HepG2 (cell line): ENCODE measurements at regions not wholly inside any gene's neighbourhood (a gene's known extent, or its start where the extent isn't known, plus 50 kb on each side); places are given as distances from the start of the nearest gene placed in this dataset.

Experiments used
- ATAC-seq: fragments of 200-7000 bp; cut with Tn5 transposase; 3 replicates; pipeline ENCODE4 v1.9.1; 2020; ENCODE audit warnings: mild to moderate bottlenecking, moderate library complexity
- BruUV-seq: library from RNA; stranded (reverse); fragments of 400-500 nt; replicated peaks from 2 replicates; lab custom pipeline; 2021; lab: Mats Ljungman, UMichigan
- CTCF ChIA-PET: fragments of 300-600 bp; formaldehyde crosslinking; extraction: SDS; loops from one replicate; lab custom pipeline; 2021; ENCODE audit warnings: low total read pairs, inconsistent platforms, low intra/inter-chr PET ratio; lab: Yijun Ruan, JAX
- POLR2A ChIA-PET: fragments of 350-600 bp; sonication (Branson Sonifier 250); formaldehyde crosslinking; loops from one replicate; lab custom pipeline; 2020; ENCODE audit warnings: antibody characterized with exemption, inconsistent platforms; lab: Yijun Ruan, JAX
- DNase-seq: peaks from one replicate; pipeline ENCODE4 v3.0.0-alpha.2; 2015; ENCODE audit warnings: low spot score
- FAIRE-seq: peaks from 3 replicates; lab custom pipeline; 2011; peaks lifted over from hg19 to GRCh38; lab: Jason Lieb, UNC
- H2AFZ ChIP-seq: one replicate; pipeline ENCODE4 v1.6.1; 2011; ENCODE audit warnings: low read length, inconsistent platforms
- H3K27ac ChIP-seq: fragments of 300-600 bp; 3 replicates; pipeline ENCODE4 v1.8.0; 2011; ENCODE audit warnings: mixed run types, mild to moderate bottlenecking, mixed read lengths, low read length, inconsistent platforms; ENCODE audit not compliant: insufficient read depth; ENCODE audit errors: extremely low read length
- H3K27me3 ChIP-seq, 2 experiments: fragments of 200-600 bp in 1 of 2; 2 replicates in 1 of 2; 3 replicates in 1 of 2; pipeline versions ENCODE4 v1.6.0 to v1.8.0; 2011; ENCODE audit warnings: low read length in 2 of 2, mild to moderate bottlenecking in 2 of 2, moderate library complexity in 2 of 2, inconsistent platforms in 1 of 2; ENCODE audit not compliant: insufficient read depth in 2 of 2, control insufficient read depth in 1 of 2
- H3K36me3 ChIP-seq, 2 experiments: fragments of 200-600 bp in 1 of 2; replicated peaks in 1 of 2; 2 replicates in 1 of 2; 3 replicates in 1 of 2; pipeline versions ENCODE4 v1.5.1 to v1.8.0; 2011; ENCODE audit warnings: low read length in 2 of 2, inconsistent platforms in 1 of 2; ENCODE audit not compliant: insufficient read depth in 2 of 2, control insufficient read depth in 1 of 2
- H3K4me1 ChIP-seq: 2 replicates; pipeline ENCODE4 v1.5.1; 2012; ENCODE audit warnings: low read length, inconsistent platforms; ENCODE audit not compliant: insufficient read depth
- H3K4me2 ChIP-seq: 2 replicates; pipeline ENCODE4 v1.6.0; 2011; ENCODE audit warnings: low read depth, low read length, inconsistent platforms
- H3K4me3 ChIP-seq, 3 experiments: fragments of 200-600 bp in 1 of 3; sonication (generic), shearing (Covaris generic) in 1 of 3; replicated peaks in 1 of 3; 2 replicates each; pipeline ENCODE4 v1.5.1; 2011 to 2016; ENCODE audit warnings: low read length in 3 of 3, inconsistent platforms in 2 of 3, low read depth in 2 of 3, mild to moderate bottlenecking in 2 of 3, control low read depth in 1 of 3, mixed read lengths in 1 of 3; ENCODE audit not compliant: insufficient read depth in 1 of 3
- H3K79me2 ChIP-seq: one replicate; pipeline ENCODE4 v1.6.1; 2011; ENCODE audit warnings: low read length, inconsistent platforms; ENCODE audit not compliant: insufficient read depth
- H3K9ac ChIP-seq: 2 replicates; pipeline ENCODE4 v1.6.0; 2011; ENCODE audit warnings: mild to moderate bottlenecking, low read depth, low read length, inconsistent platforms; ENCODE audit not compliant: insufficient read depth
- H3K9me3 ChIP-seq: 2 replicates; pipeline ENCODE4 v1.5.1; 2012; ENCODE audit warnings: mild to moderate bottlenecking, low read length
- H4K20me1 ChIP-seq: 2 replicates; pipeline ENCODE4 v1.6.0; 2011; ENCODE audit warnings: inconsistent platforms, mild to moderate bottlenecking, low read length, moderate library complexity; ENCODE audit not compliant: insufficient read depth
- ARID2 ChIP-seq: sonication (generic); formaldehyde crosslinking; IDR thresholded peaks from 2 replicates; pipeline ENCODE4 v1.8.1; 2022; ENCODE audit warnings: mild to moderate bottlenecking, missing genetic modification reagents, borderline replicate concordance
- HNRNPK ChIP-seq: fragments of 200-400 bp; formaldehyde crosslinking; IDR thresholded peaks from 2 replicates; pipeline ENCODE4 v1.6.1; 2018; ENCODE audit warnings: low read length, low read depth, moderate library complexity, mild to moderate bottlenecking; ENCODE audit not compliant: poor library complexity, severe bottlenecking
- MATR3 ChIP-seq: sonication (generic); formaldehyde crosslinking; IDR thresholded peaks from 2 replicates; pipeline ENCODE4 v1.4.0; 2020; ENCODE audit warnings: missing genetic modification reagents
- MTF1 ChIP-seq: sonication (generic); formaldehyde crosslinking; IDR thresholded peaks from 2 replicates; pipeline ENCODE4 v1.5.0; 2020; ENCODE audit warnings: missing genetic modification reagents
- SAFB2 ChIP-seq: sonication (generic); formaldehyde crosslinking; IDR thresholded peaks from 2 replicates; pipeline ENCODE4 v1.5.1; 2020; ENCODE audit warnings: missing genetic modification reagents, low read depth, mild to moderate bottlenecking, borderline replicate concordance
- SIX4 ChIP-seq: sonication (generic); formaldehyde crosslinking; IDR thresholded peaks from 2 replicates; pipeline ENCODE4 v1.4.0; 2020; ENCODE audit warnings: missing genetic modification reagents
- SMAD9 ChIP-seq: sonication (generic); formaldehyde crosslinking; IDR thresholded peaks from 2 replicates; pipeline ENCODE4 v1.5.1; 2020; ENCODE audit warnings: mild to moderate bottlenecking, missing genetic modification reagents
- SRSF4 ChIP-seq: fragments of 200-400 bp; formaldehyde crosslinking; IDR thresholded peaks from one replicate; pipeline ENCODE4 v1.6.1; 2018; ENCODE audit warnings: mild to moderate bottlenecking, low read depth, low read length, moderate library complexity; ENCODE audit not compliant: poor library complexity, severe bottlenecking
- TBX2 ChIP-seq: sonication (generic); formaldehyde crosslinking; IDR thresholded peaks from 2 replicates; pipeline ENCODE4 v1.5.0; 2020; ENCODE audit warnings: missing genetic modification reagents, mild to moderate bottlenecking, borderline replicate concordance
- TOE1 ChIP-seq: sonication (generic); formaldehyde crosslinking; IDR thresholded peaks from 2 replicates; pipeline ENCODE4 v1.4.0; 2020; ENCODE audit warnings: mild to moderate bottlenecking, missing genetic modification reagents
- ZFY ChIP-seq: sonication (generic); formaldehyde crosslinking; IDR thresholded peaks from 2 replicates; pipeline ENCODE4 v1.4.0; 2020; ENCODE audit warnings: missing genetic modification reagents
- ZNF296 ChIP-seq: sonication (generic); formaldehyde crosslinking; conservative IDR thresholded peaks from 2 replicates; pipeline ENCODE4 v1.5.0; 2020; ENCODE audit warnings: mild to moderate bottlenecking, missing genetic modification reagents
- ZNF431 ChIP-seq: sonication (generic); formaldehyde crosslinking; IDR thresholded peaks from 2 replicates; pipeline ENCODE4 v1.9.0; 2022; ENCODE audit warnings: missing genetic modification reagents, low read depth, mild to moderate bottlenecking, borderline replicate concordance
- WGBS: methylation state at CpG from one replicate; pipeline ENCODE4 v1.1.6; 2017; ENCODE audit warnings: low lambda C conversion rate; 5-methylcytosine and 5-hydroxymethylcytosine counted together
- in situ Hi-C: cut with HindIII; loops from 2 replicates; pipeline ENCODE4 v1.10.0; 2017; ENCODE audit warnings: low pct_unique_long_range_greater_than_20kb; ENCODE audit not compliant: extremely low pct_ligation_motif_present
- intact Hi-C: fragments of 100-400 bp; cut with micrococcal nuclease; formaldehyde crosslinking; loops from one replicate; pipeline ENCODE4 v1.10.0; 2022; ENCODE audit not compliant: unreplicated experiment
- TF ChIP-seq, protein P1 (sequence below): fragments of 450-650 bp; IDR thresholded peaks from 2 replicates; pipeline ENCODE4 v1.6.1; 2016
- TF ChIP-seq, protein P2 (sequence below): sonication (generic); formaldehyde crosslinking; IDR thresholded peaks from 2 replicates; pipeline ENCODE4 v1.4.0; 2020; ENCODE audit warnings: missing genetic modification reagents
- TF ChIP-seq, protein P3 (sequence below): sonication (generic); formaldehyde crosslinking; IDR thresholded peaks from 2 replicates; pipeline ENCODE4 v1.4.0; 2020; ENCODE audit warnings: mild to moderate bottlenecking, low read depth, missing genetic modification reagents
- TF ChIP-seq, protein P4 (sequence below): sonication (generic); formaldehyde crosslinking; IDR thresholded peaks from 2 replicates; pipeline ENCODE4 v1.4.0; 2020; ENCODE audit warnings: missing genetic modification reagents

DNA sequence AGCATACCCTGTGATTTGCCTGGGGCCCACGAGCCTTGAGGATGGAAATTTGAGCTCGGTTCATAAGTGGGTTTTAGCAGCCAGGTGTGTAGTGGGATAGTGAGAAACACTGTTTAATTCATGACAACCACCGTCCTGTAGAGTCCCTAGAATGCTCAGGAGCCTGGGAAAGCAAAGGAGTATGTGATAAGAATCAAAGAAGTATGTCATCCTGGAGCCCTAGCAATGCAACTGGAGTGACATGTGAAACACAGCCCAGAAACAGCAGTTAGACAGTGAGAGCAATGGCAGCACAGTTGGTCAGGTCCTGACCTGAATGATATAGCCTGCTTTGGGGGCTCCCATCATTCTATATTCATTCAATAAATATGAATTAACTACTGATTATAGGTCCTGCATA, 161.2 kb upstream of the ECI2 start (continued):
- TF ChIP-seq, protein P1, sequence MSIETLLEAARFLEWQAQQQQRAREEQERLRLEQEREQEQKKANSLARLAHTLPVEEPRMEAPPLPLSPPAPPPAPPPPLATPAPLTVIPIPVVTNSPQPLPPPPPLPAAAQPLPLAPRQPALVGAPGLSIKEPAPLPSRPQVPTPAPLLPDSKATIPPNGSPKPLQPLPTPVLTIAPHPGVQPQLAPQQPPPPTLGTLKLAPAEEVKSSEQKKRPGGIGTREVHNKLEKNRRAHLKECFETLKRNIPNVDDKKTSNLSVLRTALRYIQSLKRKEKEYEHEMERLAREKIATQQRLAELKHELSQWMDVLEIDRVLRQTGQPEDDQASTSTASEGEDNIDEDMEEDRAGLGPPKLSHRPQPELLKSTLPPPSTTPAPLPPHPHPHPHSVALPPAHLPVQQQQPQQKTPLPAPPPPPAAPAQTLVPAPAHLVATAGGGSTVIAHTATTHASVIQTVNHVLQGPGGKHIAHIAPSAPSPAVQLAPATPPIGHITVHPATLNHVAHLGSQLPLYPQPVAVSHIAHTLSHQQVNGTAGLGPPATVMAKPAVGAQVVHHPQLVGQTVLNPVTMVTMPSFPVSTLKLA: no peak

DNA sequence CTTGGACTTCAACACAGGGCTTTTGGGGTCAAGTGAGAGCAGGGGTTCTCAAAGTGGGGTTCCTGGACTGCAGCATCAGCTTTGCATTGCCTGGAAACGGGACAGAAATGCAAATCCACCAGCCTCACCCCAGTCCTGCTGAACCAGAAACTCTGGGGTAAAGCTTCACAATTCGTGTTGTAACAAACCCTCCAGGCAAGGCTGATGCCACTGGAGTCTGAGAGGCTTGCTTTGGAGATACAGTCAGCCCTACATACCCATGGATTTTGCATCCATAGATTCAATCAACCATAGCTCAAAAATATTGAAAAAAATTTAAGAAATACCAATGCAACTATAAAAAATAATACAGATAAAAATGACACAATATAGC, 160.4 kb upstream of the ECI2 start:
- Histone ChIP-seq H2AFZ (no peak overlapping the region), H3K79me2 (no peaks in the 10 kb centered on the region), H4K20me1 (no peaks in the 10 kb centered on the region), H3K9me3 (no peaks in the 10 kb centered on the region), H3K27ac (no peak overlapping the region), H3K4me1 (no peaks in the 10 kb centered on the region), H3K9ac (no peak overlapping the region), H3K4me3 (no peak overlapping the region), H3K27me3 (peaks cover 4 to 48% of the 10 kb centered on the region in 2 experiments; a peak in 4 of 5 replicates), H3K4me2 (no peak overlapping the region), H3K36me3 (no peaks in the 10 kb centered on the region)
- intact Hi-C loops (no loop called here), in situ Hi-C loops (no loop called here)
- ChIA-PET CTCF (no interaction called here), POLR2A (no interaction called here)
- ATAC-seq (no peak), DNase-seq (no peak), FAIRE-seq (no peak)
- whole genome bisulfite sequencing: 0% methylated on average over 2 of the region's 2 CpGs
- no TSS peak for BruUV-seq
- TF ChIP-seq, protein P2, sequence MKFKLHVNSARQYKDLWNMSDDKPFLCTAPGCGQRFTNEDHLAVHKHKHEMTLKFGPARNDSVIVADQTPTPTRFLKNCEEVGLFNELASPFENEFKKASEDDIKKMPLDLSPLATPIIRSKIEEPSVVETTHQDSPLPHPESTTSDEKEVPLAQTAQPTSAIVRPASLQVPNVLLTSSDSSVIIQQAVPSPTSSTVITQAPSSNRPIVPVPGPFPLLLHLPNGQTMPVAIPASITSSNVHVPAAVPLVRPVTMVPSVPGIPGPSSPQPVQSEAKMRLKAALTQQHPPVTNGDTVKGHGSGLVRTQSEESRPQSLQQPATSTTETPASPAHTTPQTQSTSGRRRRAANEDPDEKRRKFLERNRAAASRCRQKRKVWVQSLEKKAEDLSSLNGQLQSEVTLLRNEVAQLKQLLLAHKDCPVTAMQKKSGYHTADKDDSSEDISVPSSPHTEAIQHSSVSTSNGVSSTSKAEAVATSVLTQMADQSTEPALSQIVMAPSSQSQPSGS (CRISPR knock-in tag): no peak
- TF ChIP-seq ZNF431 (CRISPR knock-in tag) (no peak), TOE1 (CRISPR knock-in tag) (no peak), ARID2 (CRISPR knock-in tag) (no peak), SIX4 (CRISPR knock-in tag) (no peak), MATR3 (CRISPR knock-in tag) (no peak), HNRNPK (no peak), ZFY (CRISPR knock-in tag) (no peak), ZNF296 (CRISPR knock-in tag) (no peak), SAFB2 (CRISPR knock-in tag) (no peak), SRSF4 (no peak), MTF1 (CRISPR knock-in tag) (no peak), SMAD9 (no peak), TBX2 (no peak)
- TF ChIP-seq, protein P3, sequence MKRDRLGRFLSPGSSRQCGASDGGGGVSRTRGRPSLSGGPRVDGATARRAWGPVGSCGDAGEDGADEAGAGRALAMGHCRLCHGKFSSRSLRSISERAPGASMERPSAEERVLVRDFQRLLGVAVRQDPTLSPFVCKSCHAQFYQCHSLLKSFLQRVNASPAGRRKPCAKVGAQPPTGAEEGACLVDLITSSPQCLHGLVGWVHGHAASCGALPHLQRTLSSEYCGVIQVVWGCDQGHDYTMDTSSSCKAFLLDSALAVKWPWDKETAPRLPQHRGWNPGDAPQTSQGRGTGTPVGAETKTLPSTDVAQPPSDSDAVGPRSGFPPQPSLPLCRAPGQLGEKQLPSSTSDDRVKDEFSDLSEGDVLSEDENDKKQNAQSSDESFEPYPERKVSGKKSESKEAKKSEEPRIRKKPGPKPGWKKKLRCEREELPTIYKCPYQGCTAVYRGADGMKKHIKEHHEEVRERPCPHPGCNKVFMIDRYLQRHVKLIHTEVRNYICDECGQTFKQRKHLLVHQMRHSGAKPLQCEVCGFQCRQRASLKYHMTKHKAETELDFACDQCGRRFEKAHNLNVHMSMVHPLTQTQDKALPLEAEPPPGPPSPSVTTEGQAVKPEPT (CRISPR knock-in tag): no peak
- TF ChIP-seq, protein P4, sequence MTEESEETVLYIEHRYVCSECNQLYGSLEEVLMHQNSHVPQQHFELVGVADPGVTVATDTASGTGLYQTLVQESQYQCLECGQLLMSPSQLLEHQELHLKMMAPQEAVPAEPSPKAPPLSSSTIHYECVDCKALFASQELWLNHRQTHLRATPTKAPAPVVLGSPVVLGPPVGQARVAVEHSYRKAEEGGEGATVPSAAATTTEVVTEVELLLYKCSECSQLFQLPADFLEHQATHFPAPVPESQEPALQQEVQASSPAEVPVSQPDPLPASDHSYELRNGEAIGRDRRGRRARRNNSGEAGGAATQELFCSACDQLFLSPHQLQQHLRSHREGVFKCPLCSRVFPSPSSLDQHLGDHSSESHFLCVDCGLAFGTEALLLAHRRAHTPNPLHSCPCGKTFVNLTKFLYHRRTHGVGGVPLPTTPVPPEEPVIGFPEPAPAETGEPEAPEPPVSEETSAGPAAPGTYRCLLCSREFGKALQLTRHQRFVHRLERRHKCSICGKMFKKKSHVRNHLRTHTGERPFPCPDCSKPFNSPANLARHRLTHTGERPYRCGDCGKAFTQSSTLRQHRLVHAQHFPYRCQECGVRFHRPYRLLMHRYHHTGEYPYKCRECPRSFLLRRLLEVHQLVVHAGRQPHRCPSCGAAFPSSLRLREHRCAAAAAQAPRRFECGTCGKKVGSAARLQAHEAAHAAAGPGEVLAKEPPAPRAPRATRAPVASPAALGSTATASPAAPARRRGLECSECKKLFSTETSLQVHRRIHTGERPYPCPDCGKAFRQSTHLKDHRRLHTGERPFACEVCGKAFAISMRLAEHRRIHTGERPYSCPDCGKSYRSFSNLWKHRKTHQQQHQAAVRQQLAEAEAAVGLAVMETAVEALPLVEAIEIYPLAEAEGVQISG (CRISPR knock-in tag): no peak
